OCI-LY3 (cell line): ENCODE measurements at regions not wholly inside any gene's neighbourhood (a gene's known extent, or its start where the extent isn't known, plus 50 kb on each side); places are given as distances from the start of the nearest gene placed in this dataset.

Source experiments
- H2AFZ ChIP-seq: fragments of 200-600, 300-600 bp; shearing (Covaris generic); 2 replicates; pipeline ENCODE4 v1.6.0; 2014; ENCODE audit warnings: antibody characterized with exemption, low read depth, low read length
- H3K27ac ChIP-seq: fragments of 200-600, 300-600 bp; sonication (generic); 2 replicates; pipeline ENCODE4 v1.5.1; 2014; ENCODE audit warnings: mild to moderate bottlenecking, low read length, moderate library complexity, mixed read lengths
- H3K27me3 ChIP-seq: fragments of 200-600, 300-600 bp; sonication (generic); 2 replicates; pipeline ENCODE4 v1.6.1; 2014; ENCODE audit warnings: low read depth, low read length, mixed read lengths
- H3K36me3 ChIP-seq: fragments of 200-600, 300-600 bp; sonication (generic); replicated peaks from 2 replicates; pipeline ENCODE3; 2014; ENCODE audit warnings: low read depth, low read length, mixed read lengths
- H3K4me1 ChIP-seq: fragments of 300-600, 200-600 bp; sonication (generic); 2 replicates; pipeline ENCODE4 v1.6.1; 2014; ENCODE audit warnings: low read length, mixed read lengths
- H3K4me2 ChIP-seq: fragments of 200-600, 300-600 bp; sonication (generic); 2 replicates; pipeline ENCODE4 v1.6.1; 2014; ENCODE audit warnings: low read length, mixed read lengths
- H3K4me3 ChIP-seq: fragments of 300-600, 200-600 bp; sonication (generic); 2 replicates; pipeline ENCODE4 v1.5.1; 2014; ENCODE audit warnings: antibody characterized with exemption, mild to moderate bottlenecking, low read length, moderate library complexity
- H3K79me2 ChIP-seq: fragments of 300-600, 200-600 bp; shearing (Covaris generic); 2 replicates; pipeline ENCODE4 v1.6.1; 2014; ENCODE audit warnings: mild to moderate bottlenecking, low read length, mixed read lengths
- H3K9ac ChIP-seq: fragments of 300-600, 200-600 bp; shearing (Covaris generic); 2 replicates; pipeline ENCODE4 v1.6.0; 2014; ENCODE audit warnings: mild to moderate bottlenecking, low read length, moderate library complexity
- H3K9me3 ChIP-seq: fragments of 200-600, 300-600 bp; shearing (Covaris generic); 2 replicates; pipeline ENCODE4 v1.6.1; 2014; ENCODE audit warnings: low read length, mixed read lengths; ENCODE audit not compliant: insufficient read depth
- H4K20me1 ChIP-seq: fragments of 200-600, 300-600 bp; sonication (generic); 2 replicates; pipeline ENCODE4 v1.6.1; 2016; ENCODE audit warnings: low read length, mixed read lengths; ENCODE audit not compliant: insufficient read depth
- EZH2phosphoT487 ChIP-seq: fragments of 200-600 bp; shearing (Covaris generic); IDR thresholded peaks from 2 replicates; pipeline ENCODE4 v1.6.1; 2018; ENCODE audit warnings: antibody characterized with exemption, mixed run types, low read depth
- TF ChIP-seq, protein P1 (sequence below): fragments of 200-600, 300-600 bp; sonication (generic); IDR thresholded peaks from 2 replicates; pipeline ENCODE4 v1.5.1; 2014; ENCODE audit warnings: antibody characterized with exemption, low read length, low read depth

DNA sequence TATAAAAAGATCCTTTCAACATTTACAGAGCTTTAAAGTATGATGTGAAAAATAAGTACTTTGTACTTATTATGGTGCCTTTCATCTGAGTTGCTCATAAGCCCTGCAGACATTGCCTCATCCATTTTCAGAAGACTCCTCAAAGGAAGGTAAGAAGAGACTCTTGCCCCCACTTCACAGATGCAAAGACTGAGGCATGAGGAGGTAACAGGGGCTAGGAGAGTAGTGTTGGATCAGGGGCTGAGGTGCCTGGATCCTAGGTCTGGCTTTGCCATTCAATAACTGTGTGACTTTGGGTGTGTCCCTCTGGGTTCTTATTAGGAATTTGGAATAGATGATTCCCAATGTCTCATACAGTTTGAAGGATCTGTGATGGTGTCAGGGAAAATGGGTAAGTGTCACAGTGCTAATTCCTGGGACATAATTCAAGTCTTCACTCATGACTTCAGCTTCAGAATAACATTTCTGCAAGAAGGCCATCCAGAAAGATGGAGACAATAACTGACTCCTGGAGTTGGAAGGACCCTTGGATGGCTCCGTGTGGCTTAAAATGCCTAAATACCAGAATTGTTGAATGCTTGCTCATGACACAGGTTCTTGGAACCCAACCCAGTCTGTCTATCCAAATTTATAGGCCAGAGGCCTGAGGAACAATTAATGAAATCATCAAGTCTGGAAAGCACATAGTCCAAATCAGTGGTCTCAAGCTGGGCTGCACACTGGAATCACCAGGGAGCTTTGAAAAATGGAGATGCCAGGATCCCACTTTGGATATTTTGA lies 93.1 kb upstream of the RUNX1 start:
- H3K4me1 ChIP-seq, result peaks cover 12% of the 10 kb centered on the region

DNA sequence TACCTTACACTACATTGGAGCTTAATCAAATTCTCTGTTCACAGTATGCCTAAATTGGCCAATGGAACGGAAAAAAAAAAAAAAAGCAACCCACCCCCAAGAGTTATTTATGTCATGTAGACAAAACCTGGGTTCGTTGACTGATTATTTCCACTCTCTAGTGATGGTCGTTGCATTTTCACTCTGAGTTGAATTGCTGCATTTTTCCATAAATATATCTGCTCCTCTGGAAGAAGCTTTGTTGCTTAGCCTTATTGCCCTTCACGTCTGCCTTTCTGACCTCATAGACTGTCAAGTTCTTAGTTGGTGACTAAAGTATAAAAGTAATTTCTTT lies 90.2 kb upstream of the RUNX1 start:
- Histone ChIP-seq H3K36me3 (no peaks in the 10 kb centered on the region), H3K4me1 (peaks cover 37% of the 10 kb centered on the region), H2AFZ (peak overlapping the region; percentile 52; the same call in 1 of the 2 replicates), H3K9me3 (no peaks in the 10 kb centered on the region), H3K4me2 (peak overlapping the region; percentile 64), H3K27me3 (no peaks in the 10 kb centered on the region), H3K27ac (no peak overlapping the region), H4K20me1 (no peaks in the 10 kb centered on the region), H3K4me3 (peak overlapping the region; percentile 55), H3K79me2 (no peaks in the 10 kb centered on the region), H3K9ac (no peak overlapping the region)
- no peak for TF ChIP-seq EZH2phosphoT487
- TF ChIP-seq, protein P1, sequence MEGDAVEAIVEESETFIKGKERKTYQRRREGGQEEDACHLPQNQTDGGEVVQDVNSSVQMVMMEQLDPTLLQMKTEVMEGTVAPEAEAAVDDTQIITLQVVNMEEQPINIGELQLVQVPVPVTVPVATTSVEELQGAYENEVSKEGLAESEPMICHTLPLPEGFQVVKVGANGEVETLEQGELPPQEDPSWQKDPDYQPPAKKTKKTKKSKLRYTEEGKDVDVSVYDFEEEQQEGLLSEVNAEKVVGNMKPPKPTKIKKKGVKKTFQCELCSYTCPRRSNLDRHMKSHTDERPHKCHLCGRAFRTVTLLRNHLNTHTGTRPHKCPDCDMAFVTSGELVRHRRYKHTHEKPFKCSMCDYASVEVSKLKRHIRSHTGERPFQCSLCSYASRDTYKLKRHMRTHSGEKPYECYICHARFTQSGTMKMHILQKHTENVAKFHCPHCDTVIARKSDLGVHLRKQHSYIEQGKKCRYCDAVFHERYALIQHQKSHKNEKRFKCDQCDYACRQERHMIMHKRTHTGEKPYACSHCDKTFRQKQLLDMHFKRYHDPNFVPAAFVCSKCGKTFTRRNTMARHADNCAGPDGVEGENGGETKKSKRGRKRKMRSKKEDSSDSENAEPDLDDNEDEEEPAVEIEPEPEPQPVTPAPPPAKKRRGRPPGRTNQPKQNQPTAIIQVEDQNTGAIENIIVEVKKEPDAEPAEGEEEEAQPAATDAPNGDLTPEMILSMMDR, result no peak

More for the DNA sequence above, 93.1 kb upstream of the RUNX1 start:
- Histone ChIP-seq H2AFZ (no peak overlapping the region), H3K79me2 (no peaks in the 10 kb centered on the region), H3K27ac (no peak overlapping the region), H3K9ac (no peak overlapping the region), H3K36me3 (no peaks in the 10 kb centered on the region), H3K27me3 (no peaks in the 10 kb centered on the region), H3K9me3 (no peaks in the 10 kb centered on the region), H4K20me1 (no peaks in the 10 kb centered on the region), H3K4me2 (no peak overlapping the region), H3K4me3 (no peak overlapping the region)
- TF ChIP-seq EZH2phosphoT487, result no peak
- TF ChIP-seq, protein P1, result no peak

DNA sequence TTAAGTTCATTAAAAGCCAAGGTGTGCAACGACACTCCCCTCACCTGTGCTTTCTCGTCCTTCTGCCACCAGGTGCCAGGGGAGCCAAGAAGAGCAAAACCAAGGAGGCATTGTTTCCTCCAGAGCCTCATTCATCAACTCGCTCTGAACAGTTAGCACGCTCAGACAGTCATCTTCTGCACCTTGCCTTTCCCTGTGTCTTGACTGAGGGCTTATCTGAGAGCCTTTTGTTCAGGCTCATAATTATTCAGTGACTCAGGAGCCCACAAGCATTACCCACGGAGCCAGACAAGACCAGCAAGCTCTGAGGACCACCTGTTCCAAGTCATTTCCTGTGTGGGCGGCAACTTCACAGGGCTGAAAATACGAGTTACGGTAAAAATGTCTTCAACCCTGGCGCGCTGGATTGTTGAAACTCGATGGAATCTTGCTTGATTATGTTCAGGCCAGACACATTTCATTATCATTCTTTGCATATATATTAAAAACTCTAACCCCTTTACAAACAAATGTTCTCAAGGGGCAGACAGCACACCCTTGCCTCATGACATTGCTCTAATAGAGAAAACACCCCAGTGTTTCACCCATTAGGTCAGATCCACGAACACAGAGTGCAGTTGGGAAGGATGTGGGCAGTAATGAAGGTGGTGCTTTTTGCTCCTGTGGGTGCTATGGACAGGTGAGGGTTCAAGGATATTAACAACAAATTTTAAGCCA lies 89.7 kb upstream of the RUNX1 start:
- Histone ChIP-seq H2AFZ (peak overlapping the region; percentile 52), H3K4me3 (peak overlapping the region; percentile 55), H4K20me1 (no peaks in the 10 kb centered on the region), H3K9ac (peak overlapping the region; percentile 11; the same call in 1 of the 2 replicates), H3K4me2 (peak overlapping the region; percentile 64), H3K27me3 (no peaks in the 10 kb centered on the region), H3K27ac (no peak overlapping the region), H3K9me3 (no peaks in the 10 kb centered on the region), H3K79me2 (no peaks in the 10 kb centered on the region), H3K4me1 (peaks cover 43% of the 10 kb centered on the region), H3K36me3 (no peaks in the 10 kb centered on the region)
- no peak for TF ChIP-seq EZH2phosphoT487
- TF ChIP-seq, protein P1, result no peak

DNA sequence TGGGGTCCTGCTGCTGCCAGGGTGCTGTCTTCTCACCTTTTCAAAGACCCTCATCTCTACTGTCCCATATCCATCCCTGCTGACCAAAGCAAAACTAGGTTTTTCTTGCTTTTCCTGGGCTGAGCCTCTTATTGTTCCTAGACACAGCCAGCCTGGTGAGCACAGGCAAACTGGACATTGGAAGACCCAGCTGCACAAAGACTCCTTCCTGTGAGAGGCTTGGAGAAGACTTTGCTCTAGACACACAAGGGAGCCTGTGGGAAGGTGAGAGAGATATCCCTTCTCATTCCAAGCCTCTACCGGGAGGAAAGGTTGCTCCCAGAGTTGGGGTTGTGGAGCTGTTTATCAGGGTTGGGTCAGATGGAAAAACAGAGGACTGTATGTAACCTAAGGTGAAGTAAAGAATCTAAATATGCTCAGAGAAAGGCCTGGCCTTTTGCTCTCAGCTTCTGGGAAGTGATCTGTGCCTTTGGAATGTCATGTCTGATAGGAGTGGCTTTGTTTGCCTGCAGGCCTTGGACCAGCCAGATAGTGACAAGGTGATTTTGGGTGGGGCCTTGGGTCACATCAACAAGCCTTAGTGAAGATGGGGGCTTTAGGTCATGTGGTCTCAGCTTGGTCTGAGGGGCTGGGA lies 87.6 kb upstream of the RUNX1 start:
- Histone ChIP-seq H2AFZ (no peak overlapping the region), H3K27ac (peak overlapping the region; percentile 56), H3K4me1 (peaks cover 43% of the 10 kb centered on the region), H3K9ac (peak overlapping the region; percentile 33; the same call in 1 of the 2 replicates), H3K9me3 (no peaks in the 10 kb centered on the region), H3K4me2 (peak overlapping the region; percentile 57), H4K20me1 (no peaks in the 10 kb centered on the region), H3K27me3 (no peaks in the 10 kb centered on the region), H3K4me3 (no peak overlapping the region), H3K79me2 (no peaks in the 10 kb centered on the region), H3K36me3 (no peaks in the 10 kb centered on the region)
- TF ChIP-seq, protein P1, result no peak
- no peak for TF ChIP-seq EZH2phosphoT487
